DOHH2 (cell line): ENCODE measurements at regions not wholly inside any gene's neighbourhood (a gene's known extent, or its start where the extent isn't known, plus 50 kb on each side); places are given as distances from the start of the nearest gene placed in this dataset.

Experiments used
- H3F3A ChIP-seq: fragments of 200-600 bp; sonication (generic), shearing (Covaris generic); 2 replicates; pipeline ENCODE4 v1.6.0; 2016; ENCODE audit warnings: antibody characterized with exemption, mild to moderate bottlenecking; ENCODE audit not compliant: control insufficient read depth, insufficient read depth
- H3K27ac ChIP-seq: fragments of 200-600 bp; sonication (generic); 2 replicates; pipeline ENCODE4 v1.5.1; 2014; ENCODE audit warnings: low read depth, mild to moderate bottlenecking, low read length, moderate library complexity
- H3K27me3 ChIP-seq: fragments of 200-600 bp; sonication (generic); 2 replicates; pipeline ENCODE4 v1.6.1; 2014; ENCODE audit warnings: mild to moderate bottlenecking, low read length, mixed read lengths; ENCODE audit not compliant: control insufficient read depth
- H3K36me3 ChIP-seq: fragments of 200-600 bp; sonication (generic); 2 replicates; pipeline ENCODE4 v1.6.1; 2014; ENCODE audit warnings: mild to moderate bottlenecking, low read length, moderate library complexity, mixed read lengths; ENCODE audit not compliant: control insufficient read depth
- H3K4me1 ChIP-seq: fragments of 200-600 bp; sonication (generic); 2 replicates; pipeline ENCODE4 v1.6.1; 2014; ENCODE audit warnings: mild to moderate bottlenecking, low read length, mixed read lengths; ENCODE audit not compliant: control insufficient read depth
- H3K4me2 ChIP-seq: fragments of 200-600 bp; sonication (generic); 2 replicates; pipeline ENCODE4 v1.6.0; 2014; ENCODE audit warnings: mild to moderate bottlenecking, low read length, moderate library complexity
- H3K4me3 ChIP-seq: fragments of 200-600 bp; sonication (generic); 2 replicates; pipeline ENCODE4 v1.5.1; 2014; ENCODE audit warnings: mild to moderate bottlenecking, low read length, mixed read lengths
- H3K79me2 ChIP-seq: fragments of 200-600 bp; sonication (generic); 2 replicates; pipeline ENCODE4 v1.6.1; 2014; ENCODE audit warnings: mild to moderate bottlenecking, low read length, mixed read lengths; ENCODE audit not compliant: control insufficient read depth
- H3K9me2 ChIP-seq: fragments of 200-600 bp; sonication (generic); replicated peaks from 2 replicates; pipeline ENCODE4 v1.6.1; 2014; ENCODE audit warnings: mild to moderate bottlenecking, low read length, mixed read lengths; ENCODE audit not compliant: control insufficient read depth
- H3K9me3 ChIP-seq: fragments of 200-600 bp; sonication (generic); 2 replicates; pipeline ENCODE4 v1.6.1; 2014; ENCODE audit warnings: antibody characterized with exemption, low read length, mixed read lengths; ENCODE audit not compliant: control insufficient read depth, insufficient read depth
- H4K20me1 ChIP-seq: fragments of 200-600 bp; sonication (generic); 2 replicates; pipeline ENCODE4 v1.6.0; 2014; ENCODE audit warnings: low read depth, mild to moderate bottlenecking, antibody characterized with exemption, low read length, moderate library complexity; ENCODE audit not compliant: control insufficient read depth, insufficient read depth
- EZH2phosphoT487 ChIP-seq: fragments of 200-600 bp; sonication (generic); IDR thresholded peaks from 2 replicates; pipeline ENCODE4 v1.6.1; 2017; ENCODE audit warnings: borderline replicate concordance, mild to moderate bottlenecking, antibody characterized with exemption, low read length, moderate library complexity, mixed read lengths
- TF ChIP-seq, protein P1 (sequence below): fragments of 200-600 bp; sonication (generic); IDR thresholded peaks from one replicate; pipeline ENCODE4 v1.5.1; 2014; ENCODE audit warnings: antibody characterized with exemption, mild to moderate bottlenecking, low read depth, low read length; ENCODE audit not compliant: poor library complexity, severe bottlenecking

DNA sequence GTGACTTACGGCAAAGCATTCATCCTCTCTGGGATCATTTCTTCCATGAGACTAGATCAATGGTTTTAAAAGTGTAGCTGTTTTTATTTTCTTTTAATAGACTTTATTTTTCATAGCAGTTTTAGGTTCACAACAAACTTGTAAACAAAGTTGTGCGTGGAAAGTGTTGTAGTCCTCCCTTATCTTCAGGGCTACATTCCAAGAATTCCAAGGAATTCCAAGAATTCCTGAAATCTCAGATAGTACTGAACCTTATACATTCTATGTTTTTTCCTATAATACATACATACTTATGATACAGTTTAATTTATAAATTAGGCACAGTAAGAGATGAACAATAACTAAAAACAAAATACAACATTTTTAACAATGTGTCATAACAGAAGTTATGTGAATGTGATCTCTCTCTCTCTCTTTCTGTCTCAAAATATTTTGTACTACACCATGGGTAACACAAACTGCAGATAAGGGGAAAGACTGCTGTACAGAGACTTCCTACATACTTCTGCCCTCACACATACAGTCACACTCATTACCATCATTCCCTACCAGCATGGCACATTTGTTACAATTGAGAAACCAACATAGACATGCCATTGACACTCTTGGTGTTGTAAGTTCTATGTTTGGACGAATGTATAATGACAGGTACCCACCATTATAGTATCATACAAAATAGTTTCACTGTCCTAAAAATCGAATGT lies 1933.2 kb upstream of the WWC1 start:
- no peak overlapping the region for H3K4me3 ChIP-seq

DNA sequence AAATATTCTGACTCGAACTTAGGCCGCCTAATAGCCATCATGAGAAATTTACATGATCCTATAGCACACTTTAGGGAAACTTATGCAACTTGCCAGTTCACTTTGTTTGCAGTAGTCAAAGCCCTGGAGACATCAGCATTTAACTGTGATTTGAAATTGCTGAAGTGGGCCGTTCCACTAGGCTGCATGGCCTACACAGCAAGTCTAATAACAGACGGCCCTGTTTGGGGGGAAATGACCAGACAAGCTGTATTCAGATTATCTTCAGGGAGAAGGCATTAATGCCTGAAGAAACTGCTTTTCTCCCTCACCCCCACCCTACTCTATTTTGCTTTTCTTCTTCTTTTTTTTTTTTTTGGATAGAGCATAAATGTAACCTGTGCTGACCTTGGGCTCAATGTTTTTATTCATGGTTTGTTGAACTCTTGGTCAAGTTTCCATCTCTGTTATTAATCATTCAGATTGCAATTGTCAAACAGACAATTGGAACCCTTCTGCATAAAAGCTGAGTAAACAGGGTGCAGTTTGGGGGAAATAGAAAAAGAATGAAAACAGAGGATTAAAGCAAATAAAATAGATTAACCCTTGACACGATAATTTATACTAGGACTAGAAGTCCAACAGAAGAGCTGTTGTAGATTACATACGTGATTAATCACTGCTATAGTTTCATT lies 1928.2 kb upstream of the WWC1 start:
- Histone ChIP-seq H3K36me3 (no peaks in the 10 kb centered on the region), H3K9me3 (no peaks in the 10 kb centered on the region), H3K4me2 (no peak overlapping the region), H3K79me2 (no peaks in the 10 kb centered on the region), H3K9me2 (no peaks in the 10 kb centered on the region), H3K27me3 (no peaks in the 10 kb centered on the region), H3K4me3 (no peak overlapping the region), H3K4me1 (no peaks in the 10 kb centered on the region), H3F3A (no peaks in the 10 kb centered on the region), H4K20me1 (no peaks in the 10 kb centered on the region), H3K27ac (no peak overlapping the region)
- TF ChIP-seq, protein P1, sequence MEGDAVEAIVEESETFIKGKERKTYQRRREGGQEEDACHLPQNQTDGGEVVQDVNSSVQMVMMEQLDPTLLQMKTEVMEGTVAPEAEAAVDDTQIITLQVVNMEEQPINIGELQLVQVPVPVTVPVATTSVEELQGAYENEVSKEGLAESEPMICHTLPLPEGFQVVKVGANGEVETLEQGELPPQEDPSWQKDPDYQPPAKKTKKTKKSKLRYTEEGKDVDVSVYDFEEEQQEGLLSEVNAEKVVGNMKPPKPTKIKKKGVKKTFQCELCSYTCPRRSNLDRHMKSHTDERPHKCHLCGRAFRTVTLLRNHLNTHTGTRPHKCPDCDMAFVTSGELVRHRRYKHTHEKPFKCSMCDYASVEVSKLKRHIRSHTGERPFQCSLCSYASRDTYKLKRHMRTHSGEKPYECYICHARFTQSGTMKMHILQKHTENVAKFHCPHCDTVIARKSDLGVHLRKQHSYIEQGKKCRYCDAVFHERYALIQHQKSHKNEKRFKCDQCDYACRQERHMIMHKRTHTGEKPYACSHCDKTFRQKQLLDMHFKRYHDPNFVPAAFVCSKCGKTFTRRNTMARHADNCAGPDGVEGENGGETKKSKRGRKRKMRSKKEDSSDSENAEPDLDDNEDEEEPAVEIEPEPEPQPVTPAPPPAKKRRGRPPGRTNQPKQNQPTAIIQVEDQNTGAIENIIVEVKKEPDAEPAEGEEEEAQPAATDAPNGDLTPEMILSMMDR = no peak
- TF ChIP-seq EZH2phosphoT487 = no peak

More for the DNA sequence above, 1933.2 kb upstream of the WWC1 start:
- Histone ChIP-seq H3K27me3 (no peaks in the 10 kb centered on the region), H3K4me2 (no peak overlapping the region), H3F3A (no peaks in the 10 kb centered on the region), H4K20me1 (no peaks in the 10 kb centered on the region), H3K79me2 (no peaks in the 10 kb centered on the region), H3K36me3 (no peaks in the 10 kb centered on the region), H3K9me2 (no peaks in the 10 kb centered on the region), H3K4me1 (no peaks in the 10 kb centered on the region), H3K9me3 (no peaks in the 10 kb centered on the region), H3K27ac (no peak overlapping the region)
- TF ChIP-seq, protein P1 = no peak
- no peak for TF ChIP-seq EZH2phosphoT487

DNA sequence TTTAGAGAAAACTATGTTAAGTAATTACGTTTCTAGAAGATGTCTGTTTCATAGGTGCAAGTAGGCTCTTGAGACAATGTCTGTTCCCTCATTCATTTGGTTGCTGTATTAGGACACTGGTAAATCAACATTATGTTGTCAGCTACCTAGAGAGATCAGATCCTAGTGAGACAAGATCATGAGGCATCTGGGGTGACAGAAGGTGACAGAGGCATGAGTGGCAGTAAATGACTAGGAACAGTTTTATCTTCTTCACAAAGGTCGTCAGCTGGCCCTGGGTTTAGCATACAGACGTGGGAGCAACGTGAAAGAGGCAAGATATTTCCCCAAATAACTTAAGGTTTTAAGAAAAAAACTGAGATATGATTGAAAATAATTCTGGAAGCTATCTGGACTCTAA lies 1926.3 kb upstream of the WWC1 start:
- no peaks in the 10 kb centered on the region for H4K20me1 ChIP-seq
- H3K9me2 ChIP-seq = no peaks in the 10 kb centered on the region

More for the DNA sequence above, 1926.3 kb upstream of the WWC1 start:
- no peaks in the 10 kb centered on the region for H3F3A ChIP-seq
- no peak overlapping the region for H3K4me3 ChIP-seq
- no peaks in the 10 kb centered on the region for H3K4me1 ChIP-seq
- no peaks in the 10 kb centered on the region for H3K79me2 ChIP-seq
- H3K9me3 ChIP-seq = no peaks in the 10 kb centered on the region
- no peaks in the 10 kb centered on the region for H3K36me3 ChIP-seq
- TF ChIP-seq, protein P1 = no peak
- no peak for TF ChIP-seq EZH2phosphoT487
- no peaks in the 10 kb centered on the region for H3K27me3 ChIP-seq
- no peak overlapping the region for H3K27ac ChIP-seq
- no peak overlapping the region for H3K4me2 ChIP-seq
